ENCODE measurements at regions not wholly inside any gene's neighbourhood (a gene's known extent, or its start where the extent isn't known, plus 50 kb on each side); places are given as distances from the start of the nearest gene placed in this dataset.

- Histone ChIP-seq H3K27me3 (ENCODE audit: control insufficient read depth in 2 of 2, insufficient read depth in 2 of 2, low read length in 2 of 2) (peaks cover 2 to 13% of the 10 kb centered on the region in 2 experiments), H3K9ac (ENCODE audit: insufficient read depth in 1 of 2, low read depth in 2 of 2, low read length in 2 of 2) (no peak overlapping the region), H2AFZ (ENCODE audit: low read depth, low read length) (no peak overlapping the region), H3K79me2 (ENCODE audit: control insufficient read depth, insufficient read depth, low read length) (no peaks in the 10 kb centered on the region), H3K4me3 (no peak overlapping the region), H3K4me2 (ENCODE audit: insufficient read depth, low read length) (no peak overlapping the region), H3K36me3 (ENCODE audit: control insufficient read depth, insufficient read depth, low read length) (no peaks in the 10 kb centered on the region), H4K20me1 (replicated peaks; ENCODE audit: control insufficient read depth, insufficient read depth, low read length) (no peaks in the 10 kb centered on the region), H3K9me3 (replicated peaks; ENCODE audit: control insufficient read depth, insufficient read depth, low read depth, low read length) (no peaks in the 10 kb centered on the region), H3K4me1 (replicated peaks in 1 of 2; ENCODE audit: control insufficient read depth in 2 of 2, insufficient read depth in 2 of 2, low read length in 2 of 2) (no peaks in the 10 kb centered on the region), H3K9me1 (ENCODE audit: control insufficient read depth, insufficient read depth, low read length) (no peaks in the 10 kb centered on the region), H3K27ac (ENCODE audit: extremely low read depth, low read depth, low read length) (no peak overlapping the region)
- BruUV-seq (replicated peaks): no TSS peak
- TF ChIP-seq SIN3A (IDR thresholded peaks at IDR 0.05; ENCODE audit: borderline replicate concordance in 2 of 2, control insufficient read depth in 1 of 2, low read depth in 2 of 2, low read length in 2 of 2): no peak
- TF ChIP-seq ZNF644 (tag; IDR thresholded peaks at IDR 0.05; ENCODE audit: low read depth): no peak
- TF ChIP-seq TAF7 (tag; IDR thresholded peaks at IDR 0.05): no peak
- no peak for TF ChIP-seq CHAMP1 (IDR thresholded peaks at IDR 0.05)
- no peak for TF ChIP-seq ZNF143 (CRISPR knock-in tag; IDR thresholded peaks at IDR 0.05)
- 0% methylated on average over 3 of the region's 6 CpGs for WGBS (ENCODE audit: insufficient coverage, low coverage, missing lambda C conversion rate)
- in situ Hi-C loops (cut with MboI): no loop called here
- intact Hi-C loops (cut with micrococcal nuclease): no loop called here
- CTCF ChIA-PET (ENCODE audit: low intra/inter-chr PET ratio): no interaction called here
- FAIRE-seq (no peak), ATAC-seq (no peak), DNase-seq (ENCODE audit: extremely low read depth in 1 of 4, low spot score in 3 of 4) (no peak)
- POLR2A ChIA-PET: no interaction called here
Measured at GRCh38 chr7:26574476-26574875, 282.8 kb downstream of the SNX10 start.

Measured in K562 (cell line).